Peyer's patch (tissue), 4 donors: ENCODE measurements at regions not wholly inside any gene's neighbourhood (a gene's known extent, or its start where the extent isn't known, plus 50 kb on each side); places are given as distances from the start of the nearest gene placed in this dataset.

ENCODE experiments used
- CTCF ChIP-seq, 6 experiments: fragments of 450-650 bp in 4 of 6; fragments of 200-600 bp in 2 of 6; sonication (generic) in 1 of 6; IDR thresholded peaks; one replicate each; pipeline ENCODE4 v1.5.1; 2017 to 2019; ENCODE audit warnings: antibody characterized with exemption in 6 of 6, mild to moderate bottlenecking in 3 of 6, moderate library complexity in 1 of 6
- POLR2A ChIP-seq, 2 donors: fragments of 450-650 bp; IDR thresholded peaks; one replicate each; pipeline ENCODE4 v1.5.1; 2017; ENCODE audit warnings: antibody characterized with exemption in 2 of 2, mild to moderate bottlenecking in 2 of 2, moderate library complexity in 2 of 2

GRCh38 chr1:14094611-14095400, 394.8 kb downstream of the PRDM2 start:
- peak in 4 of 6 experiments; percentile 16 to 45 (median 32) for TF ChIP-seq CTCF (IDR thresholded peaks at IDR 0.05)
- no peak for TF ChIP-seq POLR2A (IDR thresholded peaks at IDR 0.05)
